Lung (tissue), 11 donors: ENCODE measurements at regions not wholly inside any gene's neighbourhood (a gene's known extent, or its start where the extent isn't known, plus 50 kb on each side); places are given as distances from the start of the nearest gene placed in this dataset.
"Not testable (repeated sequence)": the region's sequence is repeated elsewhere in the genome, so short reads cannot be mapped to it uniquely, and the experiment has no call there.

Source experiments
- ATAC-seq: fragments of 200-7000 bp; cut with Tn5 transposase; one replicate; pipeline ENCODE4 v1.9.1; 2020; ENCODE audit warnings: moderate number of reproducible peaks; ENCODE audit not compliant: insufficient read depth, low FRiP score
- DNase-seq, 3 donors: peaks; one replicate each; pipeline ENCODE4 v3.0.0-alpha.2; 2013 to 2017
- H3K27ac ChIP-seq, 2 donors: one replicate each; pipeline ENCODE4 v1.5.1; 2013; ENCODE audit warnings: mild to moderate bottlenecking in 2 of 2, moderate library complexity in 2 of 2, control low read depth in 1 of 2, inconsistent platforms in 1 of 2, low read depth in 1 of 2, low read length in 1 of 2
- H3K27me3 ChIP-seq, 3 donors: one replicate each; pipeline ENCODE4 v1.5.1; 2013; ENCODE audit warnings: low read length in 2 of 3; ENCODE audit not compliant: control insufficient read depth in 3 of 3, insufficient read depth in 3 of 3
- H3K36me3 ChIP-seq, 4 donors: one replicate each; pipeline ENCODE4 v1.5.1; 2013; ENCODE audit warnings: low read length in 4 of 4, mild to moderate bottlenecking in 1 of 4, moderate library complexity in 1 of 4; ENCODE audit not compliant: control insufficient read depth in 4 of 4, insufficient read depth in 4 of 4
- H3K4me1 ChIP-seq, 5 donors: one replicate each; pipeline ENCODE4 v1.5.1; 2013; ENCODE audit warnings: low read length in 5 of 5, mild to moderate bottlenecking in 2 of 5, moderate library complexity in 1 of 5; ENCODE audit not compliant: control insufficient read depth in 5 of 5, insufficient read depth in 5 of 5
- H3K4me3 ChIP-seq: one replicate; pipeline ENCODE4 v1.5.1; 2013; ENCODE audit warnings: mild to moderate bottlenecking, control low read depth, moderate library complexity
- H3K9ac ChIP-seq, 2 donors: one replicate each; pipeline ENCODE4 v1.5.1; 2013; ENCODE audit warnings: low read length in 2 of 2, control low read depth in 1 of 2; ENCODE audit not compliant: insufficient read depth in 1 of 2
- H3K9me3 ChIP-seq, 4 donors: one replicate each; pipeline ENCODE4 v1.5.1; 2013; ENCODE audit warnings: low read length in 3 of 4, mild to moderate bottlenecking in 1 of 4, moderate library complexity in 1 of 4; ENCODE audit not compliant: control insufficient read depth in 4 of 4, insufficient read depth in 3 of 4
- CTCF ChIP-seq: IDR thresholded peaks from 2 replicates; pipeline ENCODE4 v1.5.1; 2012; ENCODE audit warnings: mild to moderate bottlenecking; ENCODE audit errors: control extremely low read depth, extremely low read depth
- WGBS, 2 donors: extraction: QIAGEN DNeasy Blood & Tissue Kit; methylation state at CpG; one replicate each; pipeline ENCODE4 v1.1.7; 2013; 5-methylcytosine and 5-hydroxymethylcytosine counted together
- donor health status: control.
- donor health status: control.
- donor health status: Bipolar disorder and iron deficiency.
- donor health status: healthy.
- donor health status: DM: yes; HTN: yes; CAD: no.

- no peak for DNase-seq
- no peaks in the 10 kb centered on the region for H3K4me1 ChIP-seq
- no peak overlapping the region for H3K9ac ChIP-seq
- H3K9me3 ChIP-seq: peaks cover 0 to 7% (median 2%) of the 10 kb centered on the region in 4 donors
- no peaks in the 10 kb centered on the region for H3K27me3 ChIP-seq
- H3K27ac ChIP-seq: no peak overlapping the region
- no peak for ATAC-seq
- 75 to 80% methylated on average over 4 of the region's 4 CpGs for WGBS, 2 donors
- no peak for TF ChIP-seq CTCF
- no peak overlapping the region for H3K4me3 ChIP-seq
- H3K36me3 ChIP-seq: no peaks in the 10 kb centered on the region
Observed at GRCh38 chr7:32222251-32222900, 152.2 kb upstream of the PDE1C start.

GRCh38 chr7:32221736-32222135 is 151.5 kb upstream of the PDE1C start:
- TF ChIP-seq CTCF: no peak
- no peak overlapping the region for H3K27ac ChIP-seq
- 70 to 80% methylated on average over 2 of the region's 2 CpGs for WGBS, 2 donors
- no peaks in the 10 kb centered on the region for H3K36me3 ChIP-seq
- no peak for ATAC-seq
- H3K27me3 ChIP-seq: no peaks in the 10 kb centered on the region
- H3K9me3 ChIP-seq: peaks cover 0 to 7% (median 0%) of the 10 kb centered on the region in 4 donors
- H3K9ac ChIP-seq: no peak overlapping the region
- H3K4me3 ChIP-seq: no peak overlapping the region
- H3K4me1 ChIP-seq: no peaks in the 10 kb centered on the region
- DNase-seq: no peak

GRCh38 chr7:32221056-32221455 is 150.8 kb upstream of the PDE1C start:
- Histone ChIP-seq H3K9ac (no peak overlapping the region), H3K27ac (no peak overlapping the region), H3K4me3 (no peak overlapping the region), H3K27me3 (no peaks in the 10 kb centered on the region), H3K36me3 (no peaks in the 10 kb centered on the region), H3K9me3 (peaks cover 0 to 4% (median 0%) of the 10 kb centered on the region in 4 donors), H3K4me1 (no peaks in the 10 kb centered on the region)
- TF ChIP-seq CTCF: no peak
- WGBS, 2 donors: 93 to 97% methylated on average over 2 of the region's 2 CpGs
- no peak for ATAC-seq
- no peak for DNase-seq

DNA sequence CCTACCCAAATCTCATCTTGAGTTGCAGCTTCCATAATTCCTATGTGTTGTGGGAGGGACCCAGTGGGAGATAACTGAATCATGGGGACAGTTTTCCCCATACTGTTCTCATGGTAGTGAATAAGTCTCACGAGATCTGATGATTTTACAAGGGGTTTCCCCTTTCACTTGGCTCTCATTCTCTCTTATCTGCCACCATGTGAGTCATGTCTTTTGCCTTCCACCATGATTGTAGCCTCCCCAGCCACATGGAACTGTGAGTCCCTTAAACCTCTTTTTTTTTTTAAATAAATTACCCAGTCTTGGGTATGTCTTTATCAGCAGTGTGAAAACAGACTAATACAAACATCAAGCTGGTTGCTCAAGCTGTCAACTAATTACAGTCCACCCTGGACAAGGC is 149.6 kb upstream of the PDE1C start:
- not testable (repeated sequence) for DNase-seq, H3K4me3 ChIP-seq, H3K4me1 ChIP-seq, H3K27ac ChIP-seq, H3K36me3 ChIP-seq, H3K27me3 ChIP-seq, ATAC-seq, H3K9ac ChIP-seq, H3K9me3 ChIP-seq
- WGBS, 2 donors: 57 to 60% methylated on average over 1 of the region's 1 CpG
